T-helper 9 cell (primary cell): ENCODE measurements at regions not wholly inside any gene's neighbourhood (a gene's known extent, or its start where the extent isn't known, plus 50 kb on each side); places are given as distances from the start of the nearest gene placed in this dataset.

ENCODE experiments used
- DNase-seq: peaks from one replicate; pipeline ENCODE4 v3.0.0-alpha.2; 2020

DNA sequence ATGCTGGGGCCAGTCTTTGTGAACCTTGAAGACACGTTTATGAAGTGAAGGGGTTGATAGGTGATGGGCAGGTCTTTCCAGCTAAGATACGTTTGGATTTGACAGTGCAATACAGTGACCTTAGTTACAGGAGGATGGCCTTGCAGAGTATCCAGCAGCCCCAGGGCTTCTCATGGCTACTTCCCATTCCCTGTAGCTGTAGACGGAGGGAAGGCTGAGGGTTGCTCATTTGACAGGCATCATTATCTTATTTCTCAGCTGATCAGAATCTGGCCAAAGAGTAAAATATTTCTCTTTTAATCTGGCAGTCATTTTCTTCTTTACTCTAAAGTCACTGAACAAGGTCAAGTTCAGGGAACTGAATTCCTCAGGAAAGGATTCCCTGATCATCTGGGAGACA is 85.1 kb upstream of the RMDN2 start:
- no peak for DNase-seq

GRCh38 chr2:37842732-37843440 is 82.2 kb upstream of the RMDN2 start:
- no peak for DNase-seq

- DNase-seq = no peak
Measured at GRCh38 chr2:37843556-37843955, 81.5 kb upstream of the RMDN2 start.

GRCh38 chr2:37846207-37846606 is 78.9 kb upstream of the RMDN2 start:
- DNase-seq = no peak

DNA sequence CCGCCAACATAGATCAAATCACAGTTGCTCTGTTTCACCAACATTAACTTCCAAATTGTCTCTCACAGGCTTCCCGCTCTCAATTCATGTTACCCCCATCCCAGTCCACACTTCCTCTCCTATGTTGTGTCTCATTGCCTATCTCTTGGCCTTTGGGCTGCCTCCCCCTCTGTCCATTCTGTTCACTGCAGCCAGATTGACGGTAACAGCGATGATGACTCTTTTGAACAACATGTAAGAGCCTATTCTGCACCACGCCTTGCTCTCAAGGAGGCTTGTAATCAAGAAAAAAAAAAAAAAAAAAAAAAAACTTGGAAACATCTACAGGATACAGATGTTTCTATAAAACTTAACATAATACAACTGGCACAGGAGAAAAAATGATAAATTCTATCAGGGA is 77.3 kb upstream of the RMDN2 start:
- DNase-seq = no peak

DNA sequence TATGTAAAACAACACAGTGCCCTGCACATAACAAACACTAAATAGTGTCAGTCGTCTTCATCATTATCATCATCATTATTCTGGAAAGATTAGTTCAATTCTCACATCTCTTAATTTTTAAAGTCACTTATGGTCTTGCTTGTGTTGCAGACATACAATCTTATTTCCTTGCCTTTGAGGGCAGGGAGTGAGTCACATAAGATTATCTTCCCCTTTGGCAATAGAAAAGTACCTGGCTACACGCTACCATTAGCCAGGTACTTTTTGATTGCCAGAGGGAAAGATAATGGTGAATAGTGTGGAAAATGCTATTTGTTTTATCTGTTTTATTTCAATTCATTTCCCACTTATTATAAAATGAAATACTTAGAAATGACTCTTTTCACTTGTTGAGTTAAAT is 76.6 kb upstream of the RMDN2 start:
- DNase-seq = no peak

- no peak for DNase-seq
Measured at GRCh38 chr2:37849911-37850310, 75.2 kb upstream of the RMDN2 start.

GRCh38 chr2:37851428-37851827 is 73.7 kb upstream of the RMDN2 start:
- DNase-seq = no peak

- DNase-seq = no peak
Measured at GRCh38 chr2:37851828-37852584, 73.1 kb upstream of the RMDN2 start.

- no peak for DNase-seq
Measured at GRCh38 chr2:37852585-37853014, 72.5 kb upstream of the RMDN2 start.

DNA sequence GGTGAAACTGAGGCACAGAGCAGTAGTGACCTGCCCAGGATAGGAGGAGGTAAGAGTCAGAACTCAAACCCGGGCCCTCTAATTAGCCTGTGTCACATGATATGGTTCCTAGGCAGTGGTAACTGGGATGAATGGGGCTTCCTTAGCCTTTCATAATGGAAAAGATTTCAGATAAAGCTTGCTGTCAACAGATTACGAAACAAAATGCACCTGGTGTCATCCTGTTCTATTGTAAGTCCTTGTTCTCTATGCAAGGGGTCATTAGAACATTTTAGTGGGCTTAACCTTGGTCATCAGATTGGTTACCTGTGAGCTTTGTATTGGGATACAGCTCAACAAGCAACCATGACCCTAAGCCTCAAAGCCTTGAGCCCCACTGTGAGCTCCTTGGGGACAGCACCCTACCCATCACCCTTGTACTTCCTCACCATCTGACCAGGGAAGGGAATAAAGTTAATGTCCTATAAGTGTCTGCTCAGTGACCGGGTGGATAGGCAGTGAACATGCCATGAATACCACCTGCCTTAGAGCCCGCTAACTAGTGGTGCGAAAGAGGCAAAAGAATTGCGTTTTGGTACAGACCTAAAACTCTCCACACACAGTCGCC is 70.3 kb upstream of the RMDN2 start:
- no peak for DNase-seq

DNA sequence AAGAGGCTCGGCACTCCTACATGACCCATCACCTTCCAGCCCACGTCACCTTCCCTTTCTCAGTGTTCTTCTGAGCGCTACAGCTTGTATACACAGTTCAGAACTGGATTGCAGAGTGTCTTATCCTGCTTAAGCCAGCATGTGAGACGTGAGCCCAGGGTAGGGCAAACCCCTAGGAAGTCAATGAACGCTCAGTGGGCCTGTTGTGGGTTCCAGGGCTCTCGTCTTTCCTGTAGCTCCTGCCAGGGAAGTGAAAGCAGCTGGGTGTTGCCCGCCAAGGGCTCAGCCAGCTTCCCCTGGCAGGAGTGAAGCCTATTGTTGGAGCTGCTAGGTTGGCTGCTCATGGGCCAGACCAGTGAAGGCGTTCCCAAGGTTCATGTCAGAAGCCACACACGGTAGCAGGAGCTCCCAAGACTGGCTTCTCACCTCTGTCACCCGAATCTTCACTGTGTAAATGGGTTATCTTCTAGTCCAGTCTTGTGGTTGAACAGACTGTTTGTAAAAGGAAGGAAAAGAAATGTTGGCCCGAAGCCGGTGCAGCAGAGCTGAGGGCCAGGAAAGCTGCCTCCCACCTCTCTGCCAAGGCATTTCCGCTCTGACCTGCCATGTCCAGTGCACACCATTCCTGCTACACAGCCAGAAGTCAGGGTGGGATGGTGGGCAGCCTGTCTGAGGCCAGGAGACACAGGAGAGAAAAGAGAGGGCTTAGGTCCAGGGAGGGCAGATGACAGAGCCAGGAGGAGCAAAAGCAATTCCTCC is 69.6 kb upstream of the RMDN2 start:
- no peak for DNase-seq

GRCh38 chr2:37856101-37856751 is 68.9 kb upstream of the RMDN2 start:
- DNase-seq = no peak

- no peak for DNase-seq
Measured at GRCh38 chr2:37857575-37858399, 67.3 kb upstream of the RMDN2 start.

GRCh38 chr2:37858400-37858711 is 66.7 kb upstream of the RMDN2 start:
- DNase-seq = no peak

DNA sequence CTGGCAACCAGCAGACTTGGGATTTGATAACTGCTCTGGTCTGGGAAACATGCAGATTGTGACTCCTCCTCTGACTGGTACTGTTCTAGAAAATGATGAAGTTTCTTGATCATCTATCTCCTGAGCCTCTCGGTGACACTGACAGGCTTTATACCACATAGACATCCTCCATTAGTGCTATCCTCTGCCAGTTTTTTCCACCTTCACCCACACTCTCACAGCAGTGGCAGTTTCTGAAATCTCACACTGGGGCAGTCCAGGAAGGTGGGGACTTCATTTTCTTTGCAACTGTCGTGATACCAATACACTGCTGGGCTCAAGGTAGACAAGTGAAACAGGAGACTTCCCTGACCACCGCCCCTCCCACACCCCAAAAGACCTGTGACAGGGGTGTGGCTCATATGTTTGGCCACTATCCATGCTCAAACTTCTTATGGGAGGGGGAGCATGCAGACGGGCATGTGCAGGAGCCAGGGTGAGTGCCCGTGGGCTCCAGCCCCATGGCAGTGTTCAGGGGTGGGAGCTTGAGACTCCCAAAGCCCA is 66.3 kb upstream of the RMDN2 start:
- DNase-seq = no peak

- DNase-seq = no peak
Measured at GRCh38 chr2:37862620-37863019, 62.5 kb upstream of the RMDN2 start.

GRCh38 chr2:37864217-37864616 is 60.9 kb upstream of the RMDN2 start:
- no peak for DNase-seq

- DNase-seq = no peak
Measured at GRCh38 chr2:37865640-37866039, 59.4 kb upstream of the RMDN2 start.

DNA sequence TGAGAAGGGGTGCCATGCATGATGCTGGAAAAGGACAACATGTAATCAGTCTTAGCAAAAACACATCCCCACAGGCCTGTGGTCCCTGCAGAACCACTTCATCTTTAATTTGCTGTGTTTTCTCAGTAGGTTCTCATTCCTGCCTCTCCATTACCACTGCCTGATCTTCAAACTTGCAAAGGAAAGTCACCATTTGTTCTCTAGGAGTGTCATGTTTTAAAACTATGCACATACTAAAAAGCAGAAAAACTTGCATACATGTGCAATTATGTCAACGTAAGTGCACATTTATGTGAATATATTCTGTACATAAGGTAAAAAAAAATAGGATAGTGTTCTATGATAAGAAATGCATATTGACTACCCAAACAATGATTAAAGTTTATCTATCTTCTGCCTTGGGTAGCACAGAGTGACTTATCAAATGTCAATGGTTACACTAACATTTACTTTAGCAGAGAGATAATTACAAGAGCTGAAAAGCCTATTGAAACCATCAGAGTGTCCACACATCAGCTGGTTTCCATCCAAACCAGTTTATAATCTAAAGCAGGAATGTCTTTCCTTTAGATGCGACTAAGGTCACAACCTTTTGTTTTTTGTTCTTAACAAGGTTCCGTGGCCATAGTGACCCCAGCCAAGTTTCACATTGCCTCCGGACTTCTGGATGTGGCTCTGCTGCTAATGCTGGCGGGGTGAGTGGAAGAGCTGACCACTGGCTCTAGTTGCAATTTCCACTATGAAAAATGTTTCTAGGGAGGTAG is 58.7 kb upstream of the RMDN2 start:
- no peak for DNase-seq

DNA sequence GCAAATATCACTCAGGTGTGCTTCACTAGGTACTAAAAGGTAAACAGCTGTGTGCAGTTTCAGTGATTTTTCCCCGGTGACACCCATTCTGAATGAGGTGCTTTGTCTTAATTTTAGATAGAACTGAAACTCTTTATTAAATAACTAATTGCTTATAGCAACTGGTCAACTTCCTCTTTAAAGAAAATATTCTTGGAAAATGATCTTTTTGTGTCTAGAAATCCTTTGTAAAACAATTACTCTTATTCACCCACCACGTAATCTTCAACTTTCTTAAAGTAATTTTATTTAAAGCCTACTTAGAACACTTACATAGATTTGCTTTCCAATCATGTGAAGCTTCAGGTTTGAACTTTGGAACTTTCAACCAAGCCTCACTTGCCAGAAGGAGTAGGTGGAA is 57.9 kb upstream of the RMDN2 start:
- DNase-seq = no peak
